ENCODE measurements at regions not wholly inside any gene's neighbourhood (a gene's known extent, or its start where the extent isn't known, plus 50 kb on each side); places are given as distances from the start of the nearest gene placed in this dataset.

DNA sequence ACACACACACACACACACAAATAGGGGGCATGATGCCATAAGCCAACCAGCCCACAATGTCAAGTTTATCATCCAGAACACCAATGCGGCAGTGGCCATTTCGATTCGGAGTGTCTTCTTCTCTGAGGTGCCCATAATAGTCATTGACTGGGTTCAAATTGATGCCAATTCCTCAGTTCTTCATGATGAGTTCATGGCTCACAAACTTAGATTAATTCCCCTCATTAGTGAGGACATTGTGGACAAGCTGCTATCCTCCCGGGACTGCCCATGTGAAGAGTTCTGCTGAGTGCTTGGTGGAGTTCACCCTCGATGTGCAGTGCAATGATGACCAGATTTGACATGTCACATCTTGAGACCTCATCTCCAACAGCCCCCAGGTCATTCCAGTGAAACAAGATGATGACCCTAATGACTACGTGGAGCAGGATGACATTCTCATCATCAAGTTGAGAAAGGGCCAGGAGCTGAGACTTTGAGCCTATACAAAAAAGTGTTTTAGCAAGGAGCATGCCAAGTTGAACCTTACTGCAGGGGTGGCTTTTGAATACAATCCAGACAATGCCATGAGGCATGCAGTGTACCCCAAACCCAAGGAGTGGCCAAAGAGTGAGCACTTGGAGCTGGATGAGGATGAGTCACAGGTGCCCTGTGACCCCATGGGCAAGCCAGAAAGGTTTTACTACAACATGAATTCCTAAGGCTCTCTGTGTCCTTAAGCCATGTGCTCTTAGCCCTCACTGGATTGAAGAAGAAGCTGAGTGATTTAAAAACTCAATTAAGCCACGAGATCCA is 211.6 kb upstream of the SAMSN1 start:
- no peak for TF ChIP-seq EZH2 (IDR thresholded peaks at IDR 0.05; ENCODE audit: low read depth)
- TF ChIP-seq, protein P1, sequence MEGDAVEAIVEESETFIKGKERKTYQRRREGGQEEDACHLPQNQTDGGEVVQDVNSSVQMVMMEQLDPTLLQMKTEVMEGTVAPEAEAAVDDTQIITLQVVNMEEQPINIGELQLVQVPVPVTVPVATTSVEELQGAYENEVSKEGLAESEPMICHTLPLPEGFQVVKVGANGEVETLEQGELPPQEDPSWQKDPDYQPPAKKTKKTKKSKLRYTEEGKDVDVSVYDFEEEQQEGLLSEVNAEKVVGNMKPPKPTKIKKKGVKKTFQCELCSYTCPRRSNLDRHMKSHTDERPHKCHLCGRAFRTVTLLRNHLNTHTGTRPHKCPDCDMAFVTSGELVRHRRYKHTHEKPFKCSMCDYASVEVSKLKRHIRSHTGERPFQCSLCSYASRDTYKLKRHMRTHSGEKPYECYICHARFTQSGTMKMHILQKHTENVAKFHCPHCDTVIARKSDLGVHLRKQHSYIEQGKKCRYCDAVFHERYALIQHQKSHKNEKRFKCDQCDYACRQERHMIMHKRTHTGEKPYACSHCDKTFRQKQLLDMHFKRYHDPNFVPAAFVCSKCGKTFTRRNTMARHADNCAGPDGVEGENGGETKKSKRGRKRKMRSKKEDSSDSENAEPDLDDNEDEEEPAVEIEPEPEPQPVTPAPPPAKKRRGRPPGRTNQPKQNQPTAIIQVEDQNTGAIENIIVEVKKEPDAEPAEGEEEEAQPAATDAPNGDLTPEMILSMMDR (conservative IDR thresholded peaks at IDR 0.05): no peak
